Fibroblast of villous mesenchyme (primary cell): ENCODE measurements at regions not wholly inside any gene's neighbourhood (a gene's known extent, or its start where the extent isn't known, plus 50 kb on each side); places are given as distances from the start of the nearest gene placed in this dataset.
"Not testable (repeated sequence)": the region's sequence is repeated elsewhere in the genome, so short reads cannot be mapped to it uniquely, and the experiment has no call there.

Experiments
- DNase-seq: peaks from one replicate; pipeline ENCODE4 v3.0.0-alpha.2; 2010; ENCODE audit warnings: low read depth
- H3K4me3 ChIP-seq: 2 replicates; pipeline ENCODE4 v1.5.1; 2011; ENCODE audit warnings: low read depth, mild to moderate bottlenecking, low read length
- CTCF ChIP-seq: IDR thresholded peaks from 2 replicates; pipeline ENCODE4 v1.5.1; 2012; ENCODE audit warnings: low read depth, mild to moderate bottlenecking, low read length; ENCODE audit not compliant: insufficient read depth

- no peak for DNase-seq
- no peak overlapping the region for H3K4me3 ChIP-seq
- TF ChIP-seq CTCF: no peak
Observed at GRCh38 chr17:33574942-33575445, 281.9 kb upstream of the ASIC2 start.

GRCh38 chr17:33579740-33580139 lies 286.6 kb upstream of the ASIC2 start:
- H3K4me3 ChIP-seq, DNase-seq: not testable (repeated sequence)

- DNase-seq: no peak
- no peak for TF ChIP-seq CTCF
- H3K4me3 ChIP-seq: no peak overlapping the region
Observed at GRCh38 chr17:33580215-33580614, 287.1 kb upstream of the ASIC2 start.

GRCh38 chr17:33582661-33583060 lies 289.6 kb upstream of the ASIC2 start:
- H3K4me3 ChIP-seq: no peak overlapping the region
- no peak for DNase-seq
- TF ChIP-seq CTCF: no peak

- DNase-seq: no peak
- H3K4me3 ChIP-seq: no peak overlapping the region
- TF ChIP-seq CTCF: no peak
Observed at GRCh38 chr17:33583518-33584417, 290.7 kb upstream of the ASIC2 start.

GRCh38 chr17:33593991-33594390 lies 300.9 kb upstream of the ASIC2 start:
- no peak overlapping the region for H3K4me3 ChIP-seq
- no peak for DNase-seq
- no peak for TF ChIP-seq CTCF

- no peak for DNase-seq
- no peak for TF ChIP-seq CTCF
Observed at GRCh38 chr17:33595828-33596227, 302.7 kb upstream of the ASIC2 start.

More at GRCh38 chr17:33595828-33596227, 302.7 kb upstream of the ASIC2 start:
- no peak overlapping the region for H3K4me3 ChIP-seq
